Stimulated activated naive B cell treated with anti-CD40 and anti-IgM and Interleukin-4, amounts not matched to agents 10 μg/mL and 1 μg/mL and 100 μg/mL, for 72 hours (primary cell): ENCODE measurements at regions not wholly inside any gene's neighbourhood (a gene's known extent, or its start where the extent isn't known, plus 50 kb on each side); places are given as distances from the start of the nearest gene placed in this dataset.

ENCODE experiments used
- ATAC-seq, 2 donors: fragments of 150-1000 bp; cut with Tn5 transposase; replicated peaks; 2 replicates each; pipeline ENCODE4 v1.10.0; 2021; ENCODE audit warnings: moderate library complexity in 1 of 2
- DNase-seq: peaks from one replicate; pipeline ENCODE4 v3.0.0; 2021
- H3K27ac Mint-ChIP-seq: one replicate; pipeline ENCODE4 v1.8.0; 2022; ENCODE audit warnings: mild to moderate bottlenecking, mixed read lengths
- H3K27me3 Mint-ChIP-seq, 2 donors: one replicate each; pipeline ENCODE4 v1.8.0; 2022; ENCODE audit warnings: mixed read lengths in 2 of 2
- H3K36me3 Mint-ChIP-seq, 2 donors: one replicate each; pipeline ENCODE4 v1.8.0; 2022; ENCODE audit warnings: mixed read lengths in 2 of 2, mild to moderate bottlenecking in 1 of 2
- H3K4me1 Mint-ChIP-seq, 2 donors: one replicate each; pipeline ENCODE4 v1.8.0; 2022; ENCODE audit warnings: mixed read lengths in 2 of 2, mild to moderate bottlenecking in 1 of 2
- H3K4me3 Mint-ChIP-seq, 2 donors: one replicate each; pipeline ENCODE4 v1.8.0; 2022; ENCODE audit warnings: mild to moderate bottlenecking in 2 of 2, mixed read lengths in 2 of 2, moderate library complexity in 1 of 2
- H3K9me3 Mint-ChIP-seq, 2 donors: one replicate each; pipeline ENCODE4 v1.8.0; 2022; ENCODE audit warnings: mixed read lengths in 2 of 2, mild to moderate bottlenecking in 1 of 2

GRCh38 chr9:99457406-99457805, 235.3 kb downstream of the SEC61B start:
- DNase-seq (no peak), ATAC-seq (no peak)
- H3K27me3 Mint-ChIP-seq: no peaks in the 10 kb centered on the region
- peaks cover 6 to 21% of the 10 kb centered on the region in 2 donors for H3K4me1 Mint-ChIP-seq
- H3K27ac Mint-ChIP-seq: no peak overlapping the region
- H3K9me3 Mint-ChIP-seq: peaks cover 0 to 3% of the 10 kb centered on the region in 2 donors
- H3K4me3 Mint-ChIP-seq: no peak overlapping the region
- peaks cover 10 to 19% of the 10 kb centered on the region in 2 donors for H3K36me3 Mint-ChIP-seq

GRCh38 chr9:99457981-99458380, 235.9 kb downstream of the SEC61B start:
- no peak for DNase-seq
- H3K27me3 Mint-ChIP-seq: no peaks in the 10 kb centered on the region
- peaks cover 9 to 26% of the 10 kb centered on the region in 2 donors for H3K4me1 Mint-ChIP-seq
- H3K9me3 Mint-ChIP-seq: peaks cover 0 to 3% of the 10 kb centered on the region in 2 donors
- H3K36me3 Mint-ChIP-seq: peaks cover 11 to 19% of the 10 kb centered on the region in 2 donors
- ATAC-seq: no peak
- no peak overlapping the region for H3K4me3 Mint-ChIP-seq
- no peak overlapping the region for H3K27ac Mint-ChIP-seq

- DNase-seq (no peak), ATAC-seq (no peak)
- peaks cover 10 to 28% of the 10 kb centered on the region in 2 donors for H3K4me1 Mint-ChIP-seq
- no peaks in the 10 kb centered on the region for H3K27me3 Mint-ChIP-seq
- no peak overlapping the region for H3K27ac Mint-ChIP-seq
- H3K9me3 Mint-ChIP-seq: peaks cover 0 to 1% of the 10 kb centered on the region in 2 donors
- peaks cover 11 to 12% of the 10 kb centered on the region in 2 donors for H3K36me3 Mint-ChIP-seq
- H3K4me3 Mint-ChIP-seq: no peak overlapping the region
Measured at GRCh38 chr9:99459919-99460318, 237.8 kb downstream of the SEC61B start.

- Mint-ChIP-seq H3K27me3 (no peaks in the 10 kb centered on the region), H3K4me3 (no peak overlapping the region), H3K27ac (peak overlapping the region; percentile 20), H3K9me3 (peaks cover 0 to 4% of the 10 kb centered on the region in 2 donors), H3K36me3 (peaks cover 13 to 21% of the 10 kb centered on the region in 2 donors), H3K4me1 (peaks cover 16 to 45% of the 10 kb centered on the region in 2 donors)
- DNase-seq (no peak), ATAC-seq (no peak)
Measured at GRCh38 chr9:99463131-99463530, 241.0 kb downstream of the SEC61B start.

GRCh38 chr9:99464568-99464967, 242.5 kb downstream of the SEC61B start:
- Mint-ChIP-seq H3K4me3 (no peak overlapping the region), H3K9me3 (peaks cover 0 to 4% of the 10 kb centered on the region in 2 donors), H3K27ac (no peak overlapping the region), H3K27me3 (no peaks in the 10 kb centered on the region), H3K4me1 (peaks cover 16 to 52% of the 10 kb centered on the region in 2 donors), H3K36me3 (peaks cover 18 to 19% of the 10 kb centered on the region in 2 donors)
- ATAC-seq (no peak), DNase-seq (no peak)

GRCh38 chr9:99465231-99465907, 243.3 kb downstream of the SEC61B start:
- H3K36me3 Mint-ChIP-seq: peaks cover 19 to 23% of the 10 kb centered on the region in 2 donors
- DNase-seq (no peak), ATAC-seq (no peak)
- no peaks in the 10 kb centered on the region for H3K27me3 Mint-ChIP-seq
- no peak overlapping the region for H3K4me3 Mint-ChIP-seq
- peaks cover 0 to 4% of the 10 kb centered on the region in 2 donors for H3K9me3 Mint-ChIP-seq
- peaks cover 21 to 57% of the 10 kb centered on the region in 2 donors for H3K4me1 Mint-ChIP-seq
- peak overlapping the region; percentile 69 for H3K27ac Mint-ChIP-seq

- ATAC-seq: no peak
- H3K27ac Mint-ChIP-seq: peak overlapping the region; percentile 69
- H3K4me1 Mint-ChIP-seq: peaks cover 25 to 64% of the 10 kb centered on the region in 2 donors
- H3K27me3 Mint-ChIP-seq: no peaks in the 10 kb centered on the region
- DNase-seq: no peak
- peaks cover 20 to 25% of the 10 kb centered on the region in 2 donors for H3K36me3 Mint-ChIP-seq
- no peak overlapping the region for H3K4me3 Mint-ChIP-seq
- peaks cover 0 to 4% of the 10 kb centered on the region in 2 donors for H3K9me3 Mint-ChIP-seq
Measured at GRCh38 chr9:99466104-99466503, 244.0 kb downstream of the SEC61B start.

GRCh38 chr9:99466781-99467180, 244.7 kb downstream of the SEC61B start:
- Mint-ChIP-seq H3K36me3 (peaks cover 17 to 21% of the 10 kb centered on the region in 2 donors), H3K27ac (no peak overlapping the region), H3K27me3 (no peaks in the 10 kb centered on the region), H3K4me1 (peaks cover 32 to 71% of the 10 kb centered on the region in 2 donors), H3K9me3 (peaks cover 0 to 3% of the 10 kb centered on the region in 2 donors), H3K4me3 (no peak overlapping the region)
- DNase-seq: no peak
- ATAC-seq: no peak

GRCh38 chr9:99471033-99471432, 249.0 kb downstream of the SEC61B start:
- Mint-ChIP-seq H3K9me3 (peaks cover 0 to 4% of the 10 kb centered on the region in 2 donors), H3K36me3 (peaks cover 14 to 26% of the 10 kb centered on the region in 2 donors), H3K4me3 (no peak overlapping the region), H3K27me3 (no peaks in the 10 kb centered on the region), H3K4me1 (peaks cover 48 to 84% of the 10 kb centered on the region in 2 donors), H3K27ac (peak overlapping the region; percentile 98)
- DNase-seq (no peak), ATAC-seq (no peak)

- Mint-ChIP-seq H3K27ac (peak overlapping the region; percentile 98), H3K4me1 (peaks cover 55 to 88% of the 10 kb centered on the region in 2 donors), H3K27me3 (no peaks in the 10 kb centered on the region), H3K4me3 (peak overlapping the region; percentile 40 to 53), H3K36me3 (peaks cover 14 to 30% of the 10 kb centered on the region in 2 donors), H3K9me3 (peaks cover 0 to 4% of the 10 kb centered on the region in 2 donors)
- ATAC-seq (peak; percentile 87), DNase-seq (peak; percentile 69)
Measured at GRCh38 chr9:99472240-99472915, 250.3 kb downstream of the SEC61B start.

GRCh38 chr9:99472916-99473245, 250.8 kb downstream of the SEC61B start:
- Mint-ChIP-seq H3K4me1 (peaks cover 55 to 87% of the 10 kb centered on the region in 2 donors), H3K4me3 (no peak overlapping the region), H3K27ac (peak overlapping the region; percentile 98), H3K9me3 (peaks cover 0 to 2% of the 10 kb centered on the region in 2 donors), H3K27me3 (no peaks in the 10 kb centered on the region), H3K36me3 (peaks cover 15 to 25% of the 10 kb centered on the region in 2 donors)
- DNase-seq: no peak
- no peak for ATAC-seq

- peaks cover 53 to 90% of the 10 kb centered on the region in 2 donors for H3K4me1 Mint-ChIP-seq
- ATAC-seq: no peak
- H3K4me3 Mint-ChIP-seq: peak overlapping the region in 1 of 2 donors; percentile 53
- peaks cover 13 to 29% of the 10 kb centered on the region in 2 donors for H3K36me3 Mint-ChIP-seq
- DNase-seq: no peak
- H3K27ac Mint-ChIP-seq: peak overlapping the region; percentile 95
- H3K27me3 Mint-ChIP-seq: no peaks in the 10 kb centered on the region
- H3K9me3 Mint-ChIP-seq: peaks cover 0 to 5% of the 10 kb centered on the region in 2 donors
Measured at GRCh38 chr9:99474186-99474585, 252.1 kb downstream of the SEC61B start.

- peaks cover 46 to 86% of the 10 kb centered on the region in 2 donors for H3K4me1 Mint-ChIP-seq
Measured at GRCh38 chr9:99475401-99476065, 253.5 kb downstream of the SEC61B start.

GRCh38 chr9:99478469-99479027, 256.5 kb downstream of the SEC61B start:
- ATAC-seq: no peak
- Mint-ChIP-seq H3K27me3 (no peaks in the 10 kb centered on the region), H3K27ac (peak overlapping the region; percentile 51), H3K4me1 (peaks cover 27 to 64% of the 10 kb centered on the region in 2 donors), H3K36me3 (peaks cover 19 to 31% of the 10 kb centered on the region in 2 donors), H3K9me3 (peaks cover 11 to 13% of the 10 kb centered on the region in 2 donors), H3K4me3 (no peak overlapping the region)
- no peak for DNase-seq

More at GRCh38 chr9:99475401-99476065, 253.5 kb downstream of the SEC61B start:
- Mint-ChIP-seq H3K27me3 (no peaks in the 10 kb centered on the region), H3K36me3 (peaks cover 13 to 24% of the 10 kb centered on the region in 2 donors), H3K27ac (peak overlapping the region; percentile 89), H3K9me3 (peaks cover 4 to 6% of the 10 kb centered on the region in 2 donors), H3K4me3 (no peak overlapping the region)
- DNase-seq (no peak), ATAC-seq (no peak)
